ENCODE measurements at regions not wholly inside any gene's neighbourhood (a gene's known extent, or its start where the extent isn't known, plus 50 kb on each side); places are given as distances from the start of the nearest gene placed in this dataset.

GRCh38 chr14:85024931-85025330 lies 505.0 kb upstream of the FLRT2 start:
- Histone ChIP-seq H3K36me3 (no peaks in the 10 kb centered on the region), H3K9me3 (no peaks in the 10 kb centered on the region), H3K4me1 (no peaks in the 10 kb centered on the region), H3K27ac (no peak overlapping the region), H3K27me3 (no peaks in the 10 kb centered on the region), H3K4me3 (replicated peaks in 1 of 3) (no peak overlapping the region)
- TF ChIP-seq, protein P1, sequence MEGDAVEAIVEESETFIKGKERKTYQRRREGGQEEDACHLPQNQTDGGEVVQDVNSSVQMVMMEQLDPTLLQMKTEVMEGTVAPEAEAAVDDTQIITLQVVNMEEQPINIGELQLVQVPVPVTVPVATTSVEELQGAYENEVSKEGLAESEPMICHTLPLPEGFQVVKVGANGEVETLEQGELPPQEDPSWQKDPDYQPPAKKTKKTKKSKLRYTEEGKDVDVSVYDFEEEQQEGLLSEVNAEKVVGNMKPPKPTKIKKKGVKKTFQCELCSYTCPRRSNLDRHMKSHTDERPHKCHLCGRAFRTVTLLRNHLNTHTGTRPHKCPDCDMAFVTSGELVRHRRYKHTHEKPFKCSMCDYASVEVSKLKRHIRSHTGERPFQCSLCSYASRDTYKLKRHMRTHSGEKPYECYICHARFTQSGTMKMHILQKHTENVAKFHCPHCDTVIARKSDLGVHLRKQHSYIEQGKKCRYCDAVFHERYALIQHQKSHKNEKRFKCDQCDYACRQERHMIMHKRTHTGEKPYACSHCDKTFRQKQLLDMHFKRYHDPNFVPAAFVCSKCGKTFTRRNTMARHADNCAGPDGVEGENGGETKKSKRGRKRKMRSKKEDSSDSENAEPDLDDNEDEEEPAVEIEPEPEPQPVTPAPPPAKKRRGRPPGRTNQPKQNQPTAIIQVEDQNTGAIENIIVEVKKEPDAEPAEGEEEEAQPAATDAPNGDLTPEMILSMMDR (IDR thresholded peaks at IDR 0.05), result no peak
- TF ChIP-seq POLR2A (IDR thresholded peaks at IDR 0.05), result no peak
- intact Hi-C loops (cut with DNase I), result no loop called here
- WGBS, 2 donors, result 76% methylated on average over 2 of the region's 2 CpGs
- DNase-seq, result no peak

- Histone ChIP-seq H3K9me3 (no peaks in the 10 kb centered on the region), H3K27ac (no peak overlapping the region), H3K4me3 (replicated peaks in 1 of 3) (no peak overlapping the region), H3K36me3 (no peaks in the 10 kb centered on the region), H3K4me1 (no peaks in the 10 kb centered on the region), H3K27me3 (no peaks in the 10 kb centered on the region)
- no peak for DNase-seq
- TF ChIP-seq, protein P1 (IDR thresholded peaks at IDR 0.05), result no peak
- TF ChIP-seq POLR2A (IDR thresholded peaks at IDR 0.05), result no peak
- 76 to 90% methylated on average over 2 of the region's 2 CpGs for WGBS, 2 donors
- intact Hi-C loops (cut with DNase I), result no loop called here
These were observed 502.1 kb upstream of the FLRT2 start for GRCh38 chr14:85027681-85028370.

DNA sequence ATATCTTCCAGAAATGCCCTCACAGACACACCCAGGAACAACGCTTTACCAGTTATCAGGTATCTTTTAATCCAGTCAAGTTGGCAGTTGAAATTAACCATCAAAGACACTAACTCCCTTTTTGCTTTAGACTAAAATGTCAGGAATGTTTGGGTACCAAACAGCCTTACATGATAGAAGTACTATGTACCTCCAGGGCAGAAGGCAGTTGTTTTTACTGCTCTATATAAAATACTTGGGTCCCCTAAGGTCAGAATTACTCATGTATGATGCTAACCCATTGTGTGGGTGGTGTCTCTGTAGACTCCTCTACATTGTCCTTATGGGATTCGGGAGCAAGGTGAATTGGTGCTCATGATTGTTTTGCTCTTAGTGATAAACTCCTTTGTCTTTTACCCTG lies 492.5 kb upstream of the FLRT2 start:
- Histone ChIP-seq H3K36me3 (no peaks in the 10 kb centered on the region), H3K27ac (no peak overlapping the region), H3K27me3 (no peaks in the 10 kb centered on the region), H3K4me1 (no peaks in the 10 kb centered on the region), H3K9me3 (no peaks in the 10 kb centered on the region), H3K4me3 (replicated peaks in 1 of 3) (no peak overlapping the region)
- TF ChIP-seq, protein P1 (IDR thresholded peaks at IDR 0.05), result no peak
- TF ChIP-seq POLR2A (IDR thresholded peaks at IDR 0.05), result no peak
- intact Hi-C loops (cut with DNase I), result loop anchor here (10.0 kb wide), 1 partner anchor 483 kb away; no protein-coding TSS in a partner anchor
- 90 to 97% methylated on average over 2 of the region's 2 CpGs for WGBS, 2 donors
- no peak for DNase-seq

GRCh38 chr14:85038526-85039352 lies 491.2 kb upstream of the FLRT2 start:
- 94 to 96% methylated on average over 7 of the region's 7 CpGs for WGBS, 2 donors

More at GRCh38 chr14:85038526-85039352, 491.2 kb upstream of the FLRT2 start:
- no peak overlapping the region for H3K27ac ChIP-seq
- TF ChIP-seq POLR2A (IDR thresholded peaks at IDR 0.05), result no peak
- TF ChIP-seq, protein P1 (IDR thresholded peaks at IDR 0.05), result no peak
- no peaks in the 10 kb centered on the region for H3K9me3 ChIP-seq
- H3K4me1 ChIP-seq, result no peaks in the 10 kb centered on the region
- intact Hi-C loops (cut with DNase I), result loop anchor here (10.0 kb wide), 1 partner anchor 484 kb away; no protein-coding TSS in a partner anchor
- no peak for DNase-seq
- H3K4me3 ChIP-seq (replicated peaks in 1 of 3), result no peak overlapping the region
- H3K36me3 ChIP-seq, result no peaks in the 10 kb centered on the region
- no peaks in the 10 kb centered on the region for H3K27me3 ChIP-seq
